Activated T-cell treated with anti-CD3 and anti-CD28 coated beads, Interleukin-2, amount 50 U/mL, for 24 hours (primary cell): ENCODE measurements at regions not wholly inside any gene's neighbourhood (a gene's known extent, or its start where the extent isn't known, plus 50 kb on each side); places are given as distances from the start of the nearest gene placed in this dataset.
A peak's percentile ranks its signal among the peaks of the same experiment; 100 is the strongest.

Experiments
- DNase-seq: peaks from one replicate; pipeline ENCODE4 v3.0.0-alpha.2; 2020
- H3K27ac Mint-ChIP-seq: 2 replicates; pipeline ENCODE4 v1.8.0; 2020; ENCODE audit warnings: mild to moderate bottlenecking, mixed read lengths
- H3K27me3 Mint-ChIP-seq: 2 replicates; pipeline ENCODE4 v1.8.0; 2020; ENCODE audit warnings: mixed read lengths
- H3K36me3 Mint-ChIP-seq: 2 replicates; pipeline ENCODE4 v1.8.0; 2020; ENCODE audit warnings: low read depth, mixed read lengths
- H3K4me1 Mint-ChIP-seq: 2 replicates; pipeline ENCODE4 v1.8.0; 2020; ENCODE audit warnings: low read depth, mixed read lengths
- H3K4me3 Mint-ChIP-seq: 2 replicates; pipeline ENCODE4 v1.8.0; 2020; ENCODE audit warnings: mild to moderate bottlenecking, moderate library complexity, mixed read lengths
- H3K9me3 Mint-ChIP-seq: 2 replicates; pipeline ENCODE4 v1.8.0; 2020; ENCODE audit warnings: mixed read lengths

GRCh38 chr12:107525719-107526554, 159.7 kb upstream of the PWP1 start:
- H3K9me3 Mint-ChIP-seq = peaks cover 9% of the 10 kb centered on the region
- no peak overlapping the region for H3K27ac Mint-ChIP-seq
- no peaks in the 10 kb centered on the region for H3K27me3 Mint-ChIP-seq
- peaks cover 12% of the 10 kb centered on the region for H3K36me3 Mint-ChIP-seq
- peaks cover 9% of the 10 kb centered on the region for H3K4me1 Mint-ChIP-seq
- no peak for DNase-seq
- H3K4me3 Mint-ChIP-seq = no peak overlapping the region

GRCh38 chr12:107526555-107527180, 158.9 kb upstream of the PWP1 start:
- peaks cover 9% of the 10 kb centered on the region for H3K4me1 Mint-ChIP-seq
- DNase-seq = no peak
- no peaks in the 10 kb centered on the region for H3K27me3 Mint-ChIP-seq
- H3K4me3 Mint-ChIP-seq = no peak overlapping the region
- H3K36me3 Mint-ChIP-seq = peaks cover 5% of the 10 kb centered on the region
- peaks cover 5% of the 10 kb centered on the region for H3K9me3 Mint-ChIP-seq
- no peak overlapping the region for H3K27ac Mint-ChIP-seq

DNA sequence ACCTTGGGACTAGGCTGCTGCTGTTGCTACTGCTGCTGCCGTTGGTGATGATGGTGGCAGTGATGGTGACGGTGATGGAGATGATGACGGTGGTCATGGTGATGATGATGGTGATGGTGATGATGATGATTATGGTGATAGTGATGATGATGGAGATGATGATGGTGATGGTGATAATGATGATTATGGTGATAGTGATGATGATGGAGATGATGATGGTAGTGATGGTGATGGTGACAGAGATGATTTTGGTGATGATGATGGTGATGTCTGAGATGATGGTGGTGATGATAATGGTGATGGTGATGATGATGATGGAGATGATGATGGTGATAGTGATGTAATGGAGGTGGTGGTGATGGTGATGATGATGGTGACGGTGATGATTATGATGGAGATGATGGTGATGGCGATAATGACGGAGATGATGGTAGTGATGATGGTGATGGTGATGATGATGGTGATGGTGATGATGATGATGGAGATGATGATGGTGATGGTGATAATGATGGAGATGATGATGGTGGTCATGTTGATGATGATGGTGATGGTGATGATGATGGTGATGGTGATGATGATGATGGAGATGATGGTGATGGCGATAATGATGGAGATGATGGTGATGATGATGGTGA, 156.8 kb upstream of the PWP1 start:
- Mint-ChIP-seq H3K36me3 (peaks cover 3% of the 10 kb centered on the region), H3K4me3 (no peak overlapping the region), H3K9me3 (peaks cover 6% of the 10 kb centered on the region), H3K27me3 (no peaks in the 10 kb centered on the region), H3K4me1 (peaks cover 16% of the 10 kb centered on the region), H3K27ac (no peak overlapping the region)
- DNase-seq = no peak

DNA sequence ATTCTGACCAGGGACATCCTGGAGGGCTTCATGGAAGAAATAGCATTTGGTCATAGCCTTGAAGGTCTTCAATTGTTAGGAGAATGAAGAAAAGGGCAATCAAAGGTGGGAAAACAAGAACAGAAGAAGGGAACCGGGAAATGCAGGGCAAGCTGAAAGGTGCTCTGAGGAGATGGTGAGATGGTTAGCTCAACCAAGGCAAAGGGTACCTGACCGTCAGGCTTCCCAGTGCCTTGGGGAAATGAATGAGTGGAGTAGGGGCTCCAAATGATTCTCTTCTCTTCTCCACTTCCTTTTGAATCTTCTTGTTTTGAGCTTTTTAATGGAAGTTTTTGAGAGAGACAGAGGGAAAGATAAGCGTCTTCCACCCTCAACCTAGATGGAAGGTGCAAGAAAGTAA, 155.6 kb upstream of the PWP1 start:
- Mint-ChIP-seq H3K9me3 (peaks cover 11% of the 10 kb centered on the region), H3K4me1 (peaks cover 17% of the 10 kb centered on the region), H3K36me3 (peaks cover 3% of the 10 kb centered on the region), H3K4me3 (no peak overlapping the region), H3K27ac (no peak overlapping the region), H3K27me3 (no peaks in the 10 kb centered on the region)
- DNase-seq = no peak

DNA sequence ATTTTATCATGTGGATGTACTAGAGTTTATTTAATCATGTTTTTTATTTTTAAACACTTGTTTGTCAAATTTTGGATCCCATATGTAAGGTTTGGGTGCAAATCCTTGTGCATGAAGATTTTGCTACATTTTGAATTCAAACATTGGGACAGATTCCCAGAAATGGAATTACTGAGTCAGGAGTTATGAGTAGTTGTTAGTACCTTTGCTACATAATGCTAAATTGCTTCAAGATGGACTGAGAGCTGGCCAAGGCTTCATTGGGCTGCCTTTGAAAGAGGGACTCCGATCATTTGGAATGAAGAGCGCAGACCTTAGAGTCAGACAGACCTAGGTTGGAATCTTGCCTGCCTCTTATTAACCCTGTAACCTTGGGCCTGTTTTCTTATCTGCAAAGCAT, 154.9 kb upstream of the PWP1 start:
- no peak overlapping the region for H3K27ac Mint-ChIP-seq
- DNase-seq = no peak
- H3K4me1 Mint-ChIP-seq = peaks cover 17% of the 10 kb centered on the region
- peaks cover 12% of the 10 kb centered on the region for H3K9me3 Mint-ChIP-seq
- H3K27me3 Mint-ChIP-seq = no peaks in the 10 kb centered on the region
- H3K36me3 Mint-ChIP-seq = peaks cover 3% of the 10 kb centered on the region
- H3K4me3 Mint-ChIP-seq = no peak overlapping the region

- Mint-ChIP-seq H3K27me3 (no peaks in the 10 kb centered on the region), H3K36me3 (peaks cover 3% of the 10 kb centered on the region), H3K27ac (no peak overlapping the region), H3K9me3 (peaks cover 12% of the 10 kb centered on the region), H3K4me1 (peaks cover 18% of the 10 kb centered on the region), H3K4me3 (no peak overlapping the region)
- DNase-seq = no peak
These were observed 152.4 kb upstream of the PWP1 start for GRCh38 chr12:107533218-107533617.

GRCh38 chr12:107536613-107537012, 149.0 kb upstream of the PWP1 start:
- H3K4me3 Mint-ChIP-seq = no peak overlapping the region
- H3K36me3 Mint-ChIP-seq = peaks cover 3% of the 10 kb centered on the region
- no peak for DNase-seq
- H3K4me1 Mint-ChIP-seq = peaks cover 31% of the 10 kb centered on the region
- peaks cover 12% of the 10 kb centered on the region for H3K9me3 Mint-ChIP-seq
- H3K27me3 Mint-ChIP-seq = no peaks in the 10 kb centered on the region
- H3K27ac Mint-ChIP-seq = no peak overlapping the region

GRCh38 chr12:107537464-107538119, 148.0 kb upstream of the PWP1 start:
- Mint-ChIP-seq H3K4me3 (no peak overlapping the region), H3K27me3 (no peaks in the 10 kb centered on the region), H3K4me1 (peaks cover 31% of the 10 kb centered on the region), H3K9me3 (peaks cover 8% of the 10 kb centered on the region), H3K27ac (no peak overlapping the region), H3K36me3 (no peaks in the 10 kb centered on the region)
- no peak for DNase-seq

DNA sequence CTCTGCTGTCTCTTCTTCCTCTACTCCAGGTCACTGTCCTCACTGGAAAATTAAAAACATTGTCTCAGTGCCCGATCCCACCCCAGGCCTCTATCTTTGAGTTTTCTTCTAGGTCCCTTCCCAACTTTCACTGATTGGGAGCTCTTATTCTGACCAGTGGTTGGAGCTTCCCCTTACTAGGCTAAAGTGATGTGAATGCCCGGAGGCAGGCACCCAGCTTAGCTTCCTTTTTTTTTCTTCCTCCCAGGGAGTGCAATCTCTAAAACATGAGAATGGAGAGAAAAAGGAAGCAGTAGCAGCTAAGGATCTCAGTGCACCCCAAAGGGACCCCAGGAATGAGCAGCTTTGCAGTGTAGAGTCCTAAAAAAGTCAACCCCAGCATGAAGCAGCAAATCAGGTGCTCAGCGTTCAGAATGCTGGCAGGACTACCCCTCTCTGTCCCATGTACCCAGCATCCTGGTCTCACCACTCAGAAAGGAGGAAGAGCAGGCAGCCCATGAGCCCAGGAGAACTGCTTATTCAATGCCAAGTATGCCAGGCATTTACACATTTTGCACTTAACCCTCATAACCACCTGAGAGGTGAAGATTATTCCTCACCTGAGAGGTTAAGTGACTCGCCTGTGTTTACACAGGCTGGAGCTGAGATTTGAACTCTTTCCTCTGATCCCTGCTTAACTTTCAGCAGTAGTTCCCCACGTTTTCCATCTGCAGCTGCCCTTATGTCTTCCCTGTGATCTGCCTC, 146.2 kb upstream of the PWP1 start:
- no peak for DNase-seq
- peaks cover 3% of the 10 kb centered on the region for H3K9me3 Mint-ChIP-seq
- no peaks in the 10 kb centered on the region for H3K27me3 Mint-ChIP-seq
- H3K27ac Mint-ChIP-seq = no peak overlapping the region
- peaks cover 24% of the 10 kb centered on the region for H3K4me1 Mint-ChIP-seq
- H3K36me3 Mint-ChIP-seq = no peaks in the 10 kb centered on the region
- H3K4me3 Mint-ChIP-seq = no peak overlapping the region

- H3K9me3 Mint-ChIP-seq = no peaks in the 10 kb centered on the region
- H3K27ac Mint-ChIP-seq = peak overlapping the region; percentile 45
- peaks cover 16% of the 10 kb centered on the region for H3K4me1 Mint-ChIP-seq
- H3K4me3 Mint-ChIP-seq = no peak overlapping the region
- peaks cover 10% of the 10 kb centered on the region for H3K36me3 Mint-ChIP-seq
- DNase-seq = no peak
- no peaks in the 10 kb centered on the region for H3K27me3 Mint-ChIP-seq
These were observed 144.4 kb upstream of the PWP1 start for GRCh38 chr12:107541001-107541705.

GRCh38 chr12:107543416-107543815, 142.2 kb upstream of the PWP1 start:
- Mint-ChIP-seq H3K9me3 (no peaks in the 10 kb centered on the region), H3K4me1 (peaks cover 14% of the 10 kb centered on the region), H3K27ac (no peak overlapping the region)

DNA sequence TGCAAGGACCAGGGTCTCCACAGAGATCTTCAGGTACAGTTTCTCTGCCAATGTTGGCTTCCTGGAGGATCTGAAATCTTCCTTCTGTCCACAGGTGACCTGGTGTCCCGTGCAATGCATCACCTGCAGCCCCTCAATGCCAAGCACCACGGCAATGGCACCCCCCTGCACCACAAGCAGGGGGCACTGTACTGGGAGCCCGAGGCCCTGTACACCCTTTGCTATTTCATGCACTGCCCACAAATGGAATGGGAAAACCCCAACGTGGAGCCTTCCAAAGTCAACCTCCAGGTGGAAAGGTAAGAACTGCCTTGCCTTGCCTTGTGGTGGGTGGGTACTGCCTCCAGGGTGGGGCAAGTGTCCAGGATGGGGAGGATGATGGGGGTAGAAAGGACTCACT, 141.8 kb upstream of the PWP1 start:
- no peak overlapping the region for H3K27ac Mint-ChIP-seq
- no peak for DNase-seq
- no peaks in the 10 kb centered on the region for H3K27me3 Mint-ChIP-seq
- H3K9me3 Mint-ChIP-seq = no peaks in the 10 kb centered on the region
- peaks cover 14% of the 10 kb centered on the region for H3K4me1 Mint-ChIP-seq
- no peak overlapping the region for H3K4me3 Mint-ChIP-seq
- peaks cover 26% of the 10 kb centered on the region for H3K36me3 Mint-ChIP-seq

More at GRCh38 chr12:107543416-107543815, 142.2 kb upstream of the PWP1 start:
- no peak for DNase-seq
- peaks cover 24% of the 10 kb centered on the region for H3K36me3 Mint-ChIP-seq
- no peak overlapping the region for H3K4me3 Mint-ChIP-seq
- H3K27me3 Mint-ChIP-seq = no peaks in the 10 kb centered on the region

DNA sequence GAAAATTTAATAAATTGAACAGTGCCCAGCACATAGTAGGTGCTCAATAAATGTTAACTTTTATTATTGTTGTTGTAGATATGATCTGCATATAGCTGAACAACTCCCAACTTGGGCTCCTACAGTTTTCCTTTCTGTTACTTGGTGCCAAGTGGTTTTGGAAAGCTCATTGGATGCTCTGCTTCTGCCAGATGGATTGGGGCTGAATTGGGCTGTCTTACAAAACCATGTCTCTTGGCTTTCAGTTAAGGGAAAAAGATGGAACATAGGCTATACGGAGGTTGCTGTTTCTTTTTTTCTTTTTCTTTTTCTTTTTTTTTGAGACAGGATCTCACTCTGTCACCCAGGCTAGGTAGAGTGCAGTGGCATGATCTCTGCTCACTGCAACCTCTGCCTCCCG, 140.7 kb upstream of the PWP1 start:
- no peak for DNase-seq
- peaks cover 9% of the 10 kb centered on the region for H3K4me1 Mint-ChIP-seq
- H3K27me3 Mint-ChIP-seq = no peaks in the 10 kb centered on the region
- no peaks in the 10 kb centered on the region for H3K9me3 Mint-ChIP-seq
- H3K27ac Mint-ChIP-seq = no peak overlapping the region
- no peak overlapping the region for H3K4me3 Mint-ChIP-seq
- peaks cover 28% of the 10 kb centered on the region for H3K36me3 Mint-ChIP-seq
